ENCODE measurements at regions not wholly inside any gene's neighbourhood (a gene's known extent, or its start where the extent isn't known, plus 50 kb on each side); places are given as distances from the start of the nearest gene placed in this dataset.

GRCh38 chr6:113709936-113710509, 147.1 kb upstream of the MARCKS start:
- POLR2A ChIA-PET: no interaction called here
- no peak for DNase-seq (ENCODE audit: low read depth, low spot score)
- intact Hi-C loops (cut with micrococcal nuclease; ENCODE audit: unreplicated experiment): no loop called here
- Histone ChIP-seq H3K9me3 (ENCODE audit: control insufficient read depth, insufficient read depth, low read depth, low read length) (no peaks in the 10 kb centered on the region), H3K4me1 (ENCODE audit: control insufficient read depth, insufficient read depth, low read length) (no peaks in the 10 kb centered on the region), H3K36me3 (ENCODE audit: control insufficient read depth, insufficient read depth, low read length) (no peaks in the 10 kb centered on the region), H3K27ac (ENCODE audit: low read length) (no peak overlapping the region), H3K27me3 (ENCODE audit: control insufficient read depth, insufficient read depth, low read length) (no peaks in the 10 kb centered on the region), H3K4me3 (ENCODE audit: low read depth in 2 of 2, low read length in 2 of 2) (no peak overlapping the region)
- TF ChIP-seq TCF7L2 (IDR thresholded peaks at IDR 0.05; ENCODE audit: low read depth, low read length) (no peak), REST (IDR thresholded peaks at IDR 0.05; ENCODE audit: insufficient read depth in 1 of 2, low read depth in 2 of 2, low read length in 1 of 2) (no peak), CTCF (IDR thresholded peaks at IDR 0.05) (no peak), SIN3A (IDR thresholded peaks at IDR 0.05; ENCODE audit: borderline replicate concordance, insufficient read depth, low read depth, low read length) (no peak), POLR2AphosphoS5 (IDR thresholded peaks at IDR 0.05; ENCODE audit: low read depth, low read length) (no peak)
- CTCF ChIA-PET: interaction anchor here (0.6 kb wide), 1 partner anchor 580 kb away, joined by 5 read pairs; no protein-coding TSS in a partner anchor
- in situ Hi-C loops (cut with HindIII; ENCODE audit: low pct_unique_long_range_greater_than_20kb, low sequenced_read_pairs): no loop called here
- BruUV-seq (replicated peaks): no TSS peak
- ATAC-seq: no peak

GRCh38 chr6:113713665-113714064, 143.5 kb upstream of the MARCKS start:
- in situ Hi-C loops (cut with HindIII; ENCODE audit: low pct_unique_long_range_greater_than_20kb, low sequenced_read_pairs) (no loop called here), intact Hi-C loops (cut with micrococcal nuclease; ENCODE audit: unreplicated experiment) (no loop called here)
- POLR2A ChIA-PET: interaction anchor here (0.5 kb wide), 1 partner anchor 938 kb away, joined by 3 read pairs; no protein-coding TSS in a partner anchor
- DNase-seq (ENCODE audit: low read depth, low spot score) (no peak), ATAC-seq (no peak)
- TF ChIP-seq REST (IDR thresholded peaks at IDR 0.05; ENCODE audit: insufficient read depth in 1 of 2, low read depth in 2 of 2, low read length in 1 of 2) (no peak), CTCF (IDR thresholded peaks at IDR 0.05) (no peak), POLR2AphosphoS5 (IDR thresholded peaks at IDR 0.05; ENCODE audit: low read depth, low read length) (no peak), TCF7L2 (IDR thresholded peaks at IDR 0.05; ENCODE audit: low read depth, low read length) (no peak), SIN3A (IDR thresholded peaks at IDR 0.05; ENCODE audit: borderline replicate concordance, insufficient read depth, low read depth, low read length) (no peak)
- Histone ChIP-seq H3K36me3 (ENCODE audit: control insufficient read depth, insufficient read depth, low read length) (no peaks in the 10 kb centered on the region), H3K27ac (ENCODE audit: low read length) (no peak overlapping the region), H3K4me3 (ENCODE audit: low read depth in 2 of 2, low read length in 2 of 2) (no peak overlapping the region), H3K9me3 (ENCODE audit: control insufficient read depth, insufficient read depth, low read depth, low read length) (no peaks in the 10 kb centered on the region), H3K4me1 (ENCODE audit: control insufficient read depth, insufficient read depth, low read length) (no peaks in the 10 kb centered on the region), H3K27me3 (ENCODE audit: control insufficient read depth, insufficient read depth, low read length) (no peaks in the 10 kb centered on the region)
- no TSS peak for BruUV-seq (replicated peaks)
- CTCF ChIA-PET: no interaction called here
